GM18858 (cell line): ENCODE measurements at regions not wholly inside any gene's neighbourhood (a gene's known extent, or its start where the extent isn't known, plus 50 kb on each side); places are given as distances from the start of the nearest gene placed in this dataset.
A peak's percentile ranks its signal among the peaks of the same experiment; 100 is the strongest.

Experiments
- ATAC-seq: cut with Tn5 transposase; IDR thresholded peaks from one replicate; pipeline ENCODE4 v1.9.1; 2021; ENCODE audit not compliant: unreplicated experiment

DNA sequence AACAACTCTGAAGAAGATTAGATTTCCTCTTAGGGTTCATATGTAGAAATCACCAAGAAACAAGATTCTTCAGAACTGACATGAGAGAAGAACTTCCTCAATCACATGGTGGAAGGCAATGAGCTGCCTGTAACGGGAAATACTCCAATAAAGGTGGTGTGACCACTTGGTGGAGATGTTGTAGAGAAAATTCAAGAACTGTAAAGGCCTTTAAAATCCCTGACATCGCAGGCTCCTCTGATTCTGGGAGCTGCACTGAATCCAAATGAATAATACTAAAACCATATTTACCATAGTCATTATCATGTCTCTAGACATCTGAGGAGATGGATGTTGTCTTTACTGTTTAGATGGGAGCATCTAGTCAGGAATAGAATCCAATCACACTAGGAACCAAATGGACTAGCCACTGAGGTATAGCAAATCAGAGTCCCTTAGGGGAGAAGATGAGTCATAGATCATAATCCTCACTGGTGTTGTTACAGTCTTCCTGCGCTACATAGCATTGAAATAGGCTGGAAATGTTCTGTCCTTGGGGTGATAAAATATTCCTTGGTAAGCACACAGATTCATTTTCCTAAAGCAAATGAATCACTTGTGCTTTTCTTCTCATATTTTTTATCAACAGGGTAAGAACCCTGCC lies 321.6 kb upstream of the TENM4 start:
- no peak for ATAC-seq

- ATAC-seq, result no peak
Measured at GRCh38 chr11:79758325-79758724, 317.5 kb upstream of the TENM4 start.

GRCh38 chr11:79747406-79747805 lies 306.6 kb upstream of the TENM4 start:
- no peak for ATAC-seq

DNA sequence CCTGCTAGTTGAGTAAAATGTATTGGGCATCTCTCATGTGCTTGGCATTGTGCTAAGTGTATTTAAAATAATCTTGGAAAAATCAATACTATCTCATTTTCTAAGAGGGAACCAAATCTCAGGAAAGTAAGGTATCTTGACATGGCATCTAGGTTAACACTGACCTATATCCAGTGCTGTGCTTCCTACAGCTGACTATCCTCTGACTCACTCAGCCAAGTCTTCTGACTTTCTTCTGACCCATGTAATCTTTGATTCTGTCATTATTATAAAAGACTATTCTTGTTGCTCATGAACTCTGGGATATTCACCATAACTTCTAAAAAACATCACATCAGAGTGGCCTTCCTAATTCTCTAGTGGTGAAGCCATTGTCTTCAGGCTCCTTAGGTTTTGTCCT lies 304.1 kb upstream of the TENM4 start:
- no peak for ATAC-seq

DNA sequence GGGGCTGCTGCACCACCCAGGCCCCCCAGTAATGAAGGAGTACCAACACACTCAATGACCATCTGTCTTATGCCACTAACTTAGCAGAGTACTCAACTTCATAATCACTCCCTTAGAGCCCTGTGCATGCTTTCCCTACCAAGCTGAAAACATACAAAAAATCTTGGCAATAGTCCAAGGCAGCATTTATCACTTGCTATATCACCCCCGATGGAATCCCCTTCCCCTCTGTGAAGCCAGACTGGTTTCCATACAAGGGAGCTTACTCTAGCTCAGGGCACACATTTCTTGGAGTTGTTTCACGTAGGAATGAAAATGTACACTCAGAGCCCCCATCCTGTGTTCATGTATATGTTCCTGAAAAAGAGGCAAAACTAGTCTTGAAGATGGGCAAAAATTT lies 301.3 kb upstream of the TENM4 start:
- no peak for ATAC-seq

DNA sequence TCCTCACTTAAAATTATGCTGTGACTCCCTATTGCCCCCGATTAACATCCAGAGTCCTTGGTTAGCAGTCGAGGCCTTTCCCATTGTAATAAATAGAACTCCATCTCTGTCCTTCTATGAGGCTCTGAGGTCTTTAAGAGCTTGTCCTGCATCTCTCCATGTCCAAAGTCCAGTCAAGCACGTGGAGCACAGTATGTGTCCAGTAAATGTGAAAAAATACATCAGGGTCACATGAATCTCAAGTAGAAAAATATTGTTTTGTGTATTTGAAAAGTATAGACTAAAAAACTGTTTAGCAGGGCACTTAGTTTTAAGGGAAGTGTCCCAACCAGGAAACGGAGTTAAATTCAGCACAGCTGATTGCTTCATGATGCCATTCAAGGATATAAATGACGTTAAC lies 298.8 kb upstream of the TENM4 start:
- ATAC-seq, result no peak

DNA sequence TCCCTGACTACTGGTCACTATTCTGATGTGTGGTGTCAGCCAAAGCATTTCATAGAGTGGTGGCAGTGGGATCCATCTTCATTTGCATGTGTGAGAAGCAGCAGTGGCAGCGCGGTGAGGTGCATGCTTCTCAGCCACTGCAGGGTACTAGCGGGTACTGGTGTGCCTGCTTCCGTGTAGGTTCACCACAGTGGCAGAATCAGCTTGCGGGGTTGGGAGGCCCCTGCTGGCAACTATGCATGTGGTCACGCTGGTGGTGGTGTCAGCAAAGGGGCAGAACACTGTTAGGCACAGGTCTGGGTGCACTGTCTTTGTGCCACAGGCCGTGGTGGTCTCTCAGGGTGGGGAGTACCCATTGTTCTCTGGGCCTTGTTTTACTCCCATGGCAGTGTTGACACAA lies 286.4 kb upstream of the TENM4 start:
- ATAC-seq, result no peak

DNA sequence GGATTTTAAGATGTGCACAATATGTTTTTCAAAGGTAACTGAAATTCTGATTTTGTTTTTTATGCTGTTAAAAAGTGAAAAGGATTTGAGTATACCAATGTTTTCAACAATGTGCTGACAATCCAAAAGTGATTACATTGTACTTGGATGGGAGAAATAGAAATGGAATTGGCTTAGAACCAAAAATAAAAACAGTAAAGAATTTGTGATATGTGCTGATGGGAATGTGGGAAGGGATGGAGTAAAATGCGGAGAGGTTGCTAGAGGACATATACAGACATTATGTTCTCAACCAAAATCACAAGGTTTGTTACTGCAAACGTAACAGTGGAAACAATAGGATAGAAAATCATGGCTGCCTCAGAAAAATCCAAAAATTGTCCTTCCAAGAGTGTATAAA lies 279.3 kb upstream of the TENM4 start:
- ATAC-seq, result no peak

DNA sequence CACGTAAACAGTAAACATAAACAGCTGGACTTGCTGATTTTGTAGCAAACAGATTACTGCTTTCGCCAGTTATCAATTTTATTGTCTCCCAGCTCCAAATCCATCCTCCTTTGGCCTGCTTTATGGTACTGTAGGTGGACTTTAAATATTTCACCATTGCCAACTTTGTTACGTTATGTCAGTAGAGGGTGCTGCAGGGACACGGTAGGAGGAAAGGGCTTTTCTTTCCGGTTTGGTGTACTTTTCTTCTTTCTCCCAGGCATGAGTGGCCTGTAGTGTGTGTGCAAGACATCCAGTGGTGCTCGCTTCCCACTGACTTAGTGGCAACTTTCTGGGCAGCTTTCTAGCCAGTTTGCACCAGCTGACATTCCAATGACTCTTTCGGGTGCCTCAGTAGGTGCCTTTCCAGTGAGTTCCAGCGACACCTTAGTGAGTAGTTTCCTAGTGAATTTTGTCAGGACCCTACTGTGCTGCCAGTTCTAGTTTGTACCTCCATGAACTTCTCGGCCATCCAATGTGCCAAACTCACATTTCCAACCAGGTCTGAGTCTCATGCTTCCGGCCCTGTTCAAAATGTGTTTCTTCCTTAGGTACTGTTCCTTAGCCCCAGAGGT lies 267.6 kb upstream of the TENM4 start:
- peak; percentile 58 for ATAC-seq

DNA sequence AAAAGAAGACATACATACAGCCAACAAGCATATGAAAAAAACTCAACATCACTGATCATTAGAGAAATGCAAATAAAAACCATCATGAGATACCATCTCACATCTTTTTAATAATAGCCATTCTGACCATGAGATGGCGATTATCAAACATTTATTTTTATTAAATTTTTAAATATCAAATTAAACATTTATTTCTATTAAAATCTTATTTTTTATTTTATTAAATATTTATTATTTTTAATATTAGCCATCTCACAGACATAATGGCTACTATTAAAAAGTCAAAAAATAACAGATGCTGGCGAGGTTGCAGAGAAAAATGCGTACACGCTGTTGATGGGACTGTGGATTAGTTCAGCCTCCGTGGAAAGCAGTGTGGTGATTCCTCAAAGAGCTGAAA lies 264.8 kb upstream of the TENM4 start:
- ATAC-seq, result no peak

DNA sequence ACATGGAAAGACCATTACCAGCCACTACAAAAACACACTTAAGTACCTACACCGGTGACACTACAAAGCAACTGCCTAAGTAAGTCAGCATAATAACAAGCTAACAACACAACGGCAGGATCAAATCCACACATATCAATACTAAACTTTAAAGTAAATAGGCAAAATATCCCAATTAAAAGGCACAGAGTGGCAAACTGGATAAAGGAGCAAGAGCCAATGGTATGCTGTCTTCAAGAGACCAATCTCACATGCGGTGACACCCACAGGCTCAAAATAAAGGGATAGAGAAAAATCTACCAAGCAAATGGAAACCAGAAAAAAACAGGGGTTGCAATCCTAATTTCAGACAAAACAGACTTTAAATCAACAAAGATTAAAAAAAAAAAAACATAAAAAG lies 261.5 kb upstream of the TENM4 start:
- no peak for ATAC-seq

DNA sequence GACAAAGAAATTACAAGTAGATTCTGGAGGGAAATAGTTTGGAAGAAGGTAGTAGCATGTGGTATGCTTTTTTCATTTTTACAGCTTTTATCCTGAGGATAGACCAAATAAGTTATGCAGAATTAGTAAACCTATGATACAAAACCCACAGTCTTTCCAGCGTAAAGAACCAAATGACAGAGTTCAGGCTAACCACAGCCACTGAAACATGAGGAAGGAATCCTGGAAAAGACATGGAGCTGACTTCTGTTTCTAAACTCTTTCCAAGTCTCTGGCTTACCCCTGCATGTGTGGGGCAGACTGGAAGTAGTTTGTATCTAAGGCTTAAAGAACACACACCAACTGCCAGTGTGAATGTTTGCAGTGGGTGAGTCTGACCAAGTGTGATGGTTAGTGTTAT lies 258.4 kb upstream of the TENM4 start:
- no peak for ATAC-seq

GRCh38 chr11:79697905-79698304 lies 257.1 kb upstream of the TENM4 start:
- ATAC-seq, result peak; percentile 64

DNA sequence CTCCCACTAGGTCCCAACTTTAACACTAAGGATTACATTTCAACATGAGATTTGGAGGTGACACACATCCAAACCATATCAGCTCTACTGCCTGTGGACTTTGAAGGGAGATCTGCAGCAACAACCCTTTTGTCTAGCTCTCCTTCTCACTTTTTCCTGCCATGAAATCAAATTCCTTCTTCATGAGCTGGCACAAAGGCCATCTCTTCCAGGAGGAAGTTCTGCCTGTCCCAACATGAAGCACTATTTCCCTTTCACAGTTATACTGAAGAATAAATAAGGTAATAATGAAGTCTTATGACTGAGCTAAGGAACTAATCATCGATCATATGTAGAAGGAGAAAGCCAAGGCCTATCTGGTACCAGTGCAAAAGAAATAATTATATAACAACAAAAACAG lies 253.5 kb upstream of the TENM4 start:
- no peak for ATAC-seq

DNA sequence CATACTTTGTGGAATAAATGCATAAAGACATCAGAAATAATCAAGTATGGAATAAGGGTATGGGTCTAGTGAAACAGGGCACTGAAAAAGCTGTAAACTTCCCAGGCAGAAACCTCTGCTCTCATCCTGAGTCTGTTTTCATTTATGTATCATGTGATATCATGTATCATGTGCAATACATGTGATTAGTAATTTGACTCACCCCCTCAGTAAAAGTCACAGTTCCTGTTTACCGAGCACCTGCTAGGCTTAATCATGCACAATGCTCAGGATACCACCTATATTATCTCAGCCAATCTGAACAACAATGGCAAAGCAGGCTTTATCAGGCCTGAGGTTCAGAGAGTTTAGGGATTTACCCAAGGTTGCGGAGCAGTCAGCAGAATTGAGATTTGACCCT lies 250.6 kb upstream of the TENM4 start:
- no peak for ATAC-seq

DNA sequence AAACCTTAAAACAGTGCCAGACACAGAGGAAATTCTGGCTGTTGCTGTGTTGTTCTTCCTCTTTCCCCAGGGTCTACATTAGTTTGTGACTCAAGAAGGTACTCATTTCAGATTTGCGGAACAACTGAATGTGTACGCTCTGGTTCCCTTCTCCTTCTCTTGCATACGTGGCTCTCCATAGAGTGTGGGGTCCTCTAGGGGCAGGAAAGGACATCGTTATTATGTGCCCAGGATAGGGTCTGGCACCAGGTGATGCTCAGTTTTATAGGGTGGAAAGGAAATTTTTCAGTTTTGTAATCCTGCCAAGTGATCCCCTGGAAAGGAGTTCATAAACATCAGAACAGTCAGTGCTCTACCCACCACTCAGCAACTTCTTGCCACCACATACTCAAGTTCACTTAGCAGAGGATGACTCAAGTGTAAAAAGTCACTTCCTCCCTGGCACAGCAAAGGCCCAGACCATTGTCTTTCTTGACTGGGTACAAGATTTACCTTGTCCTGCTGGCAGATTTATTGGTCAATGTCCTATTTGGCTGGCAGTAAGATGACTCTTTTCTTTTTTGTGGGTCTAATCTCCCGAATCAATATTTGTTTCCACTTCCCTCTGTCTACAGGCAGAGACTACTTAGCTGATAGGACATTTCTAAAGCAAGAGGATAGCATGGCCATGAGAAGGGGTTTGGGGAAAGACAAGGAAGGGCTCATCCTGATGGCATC lies 246.0 kb upstream of the TENM4 start:
- no peak for ATAC-seq

- no peak for ATAC-seq
Measured at GRCh38 chr11:79683930-79684329, 243.1 kb upstream of the TENM4 start.

- ATAC-seq, result no peak
Measured at GRCh38 chr11:79678780-79679452, 238.1 kb upstream of the TENM4 start.

DNA sequence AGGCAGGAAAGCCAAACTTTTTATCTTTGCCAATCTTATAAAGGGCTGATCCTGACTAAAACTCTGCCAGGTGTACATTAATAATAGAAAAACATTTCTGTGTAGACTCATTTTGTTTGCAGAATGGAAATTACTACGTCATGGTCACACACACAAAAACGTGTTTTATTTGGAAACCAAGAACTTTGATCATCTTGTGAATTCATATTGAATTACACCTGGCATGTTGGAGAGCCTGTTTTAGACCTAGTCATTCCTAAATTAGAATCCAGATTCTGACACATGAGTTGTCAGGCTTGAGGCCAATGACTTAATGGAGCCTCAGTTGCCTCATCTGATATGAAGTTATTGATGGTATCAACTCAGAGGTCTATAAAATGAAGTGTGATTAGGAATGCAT lies 235.6 kb upstream of the TENM4 start:
- no peak for ATAC-seq

GRCh38 chr11:79675081-79675480 lies 234.3 kb upstream of the TENM4 start:
- no peak for ATAC-seq

DNA sequence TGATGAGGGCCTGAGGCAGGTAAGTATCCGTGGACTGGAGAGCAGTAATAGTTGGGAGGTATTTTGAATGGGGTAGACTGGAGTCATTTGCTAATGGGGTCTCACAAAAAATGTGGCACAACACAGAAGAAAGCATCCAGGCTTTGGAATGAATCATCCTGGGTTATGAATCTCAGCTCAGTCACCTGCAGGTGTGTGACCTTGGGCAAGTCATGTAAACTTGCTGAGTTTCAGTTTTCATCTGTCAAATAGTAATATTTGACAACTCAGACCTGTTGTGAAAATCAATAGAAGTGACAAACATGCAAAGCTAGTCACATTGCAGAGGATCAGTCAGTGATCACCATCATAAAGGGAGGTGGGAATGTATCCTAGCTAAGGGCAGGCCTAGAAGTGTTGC lies 232.0 kb upstream of the TENM4 start:
- no peak for ATAC-seq

DNA sequence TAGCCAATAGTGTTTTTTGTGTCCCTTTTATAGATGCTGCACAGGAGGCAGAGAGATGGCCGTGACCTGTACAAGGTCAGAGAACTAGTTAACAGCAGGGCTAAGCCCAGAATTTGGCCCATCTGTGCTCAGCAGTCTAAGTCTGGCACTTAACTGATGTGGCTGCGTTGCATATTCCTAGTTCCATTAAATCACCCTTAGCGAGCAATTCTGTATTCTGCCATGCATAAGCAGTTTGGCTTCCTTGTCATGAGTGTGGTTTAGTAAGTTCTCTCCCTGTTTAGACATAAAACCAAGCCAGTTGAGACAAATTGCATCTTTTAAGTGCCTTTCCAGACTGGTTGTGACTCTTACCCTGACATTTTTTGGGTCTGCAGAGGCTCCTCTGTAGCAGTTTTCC lies 230.6 kb upstream of the TENM4 start:
- no peak for ATAC-seq
